ENCODE measurements at regions not wholly inside any gene's neighbourhood (a gene's known extent, or its start where the extent isn't known, plus 50 kb on each side); places are given as distances from the start of the nearest gene placed in this dataset.
A peak's percentile ranks its signal among the peaks of the same experiment; 100 is the strongest.

DNA sequence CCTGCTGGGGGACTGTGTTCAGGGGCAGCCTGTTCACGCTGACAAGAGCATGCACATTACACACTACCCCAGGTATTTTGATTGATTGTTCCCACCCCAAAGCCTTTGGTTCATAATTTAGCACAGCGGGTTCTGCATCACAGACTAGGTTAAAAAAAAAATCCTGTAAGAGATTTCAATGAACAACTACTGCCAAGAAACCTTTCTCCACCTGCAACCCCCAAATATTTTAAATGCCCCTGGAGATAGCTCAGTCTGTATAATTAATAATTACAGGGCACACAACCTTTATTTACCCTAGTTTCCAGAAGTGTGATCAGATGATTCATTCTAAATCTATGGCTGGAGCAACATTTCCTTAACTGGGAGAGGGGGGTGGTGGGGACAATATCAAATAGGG is 87.6 kb downstream of the NR2F2 start:
- Histone ChIP-seq H3K9ac (ENCODE audit: low read length) (no peak overlapping the region), H3K27ac (ENCODE audit: low read length) (no peak overlapping the region), H3K36me3 (replicated peaks; ENCODE audit: insufficient read depth, low read length) (no peaks in the 10 kb centered on the region), H3K79me2 (ENCODE audit: low read length) (no peaks in the 10 kb centered on the region), H3K4me1 (ENCODE audit: low read length) (peaks cover 16% of the 10 kb centered on the region), H3K9me2 (replicated peaks; ENCODE audit: insufficient read depth, low read length) (no peaks in the 10 kb centered on the region), H3K9me3 (replicated peaks; ENCODE audit: insufficient read depth, low read length) (no peaks in the 10 kb centered on the region), H3K27me3 (replicated peaks; ENCODE audit: insufficient read depth, low read length) (no peaks in the 10 kb centered on the region), H3F3A (ENCODE audit: insufficient read depth, low read length) (no peaks in the 10 kb centered on the region), H3K4me3 (ENCODE audit: low read length) (no peak overlapping the region), H3K4me2 (ENCODE audit: low read depth, low read length) (no peak overlapping the region), H2AFZ (ENCODE audit: low read length) (no peak overlapping the region), H4K20me1 (ENCODE audit: insufficient read depth, low read length) (no peaks in the 10 kb centered on the region)
- no peak for DNase-seq
- TF ChIP-seq, protein P1, sequence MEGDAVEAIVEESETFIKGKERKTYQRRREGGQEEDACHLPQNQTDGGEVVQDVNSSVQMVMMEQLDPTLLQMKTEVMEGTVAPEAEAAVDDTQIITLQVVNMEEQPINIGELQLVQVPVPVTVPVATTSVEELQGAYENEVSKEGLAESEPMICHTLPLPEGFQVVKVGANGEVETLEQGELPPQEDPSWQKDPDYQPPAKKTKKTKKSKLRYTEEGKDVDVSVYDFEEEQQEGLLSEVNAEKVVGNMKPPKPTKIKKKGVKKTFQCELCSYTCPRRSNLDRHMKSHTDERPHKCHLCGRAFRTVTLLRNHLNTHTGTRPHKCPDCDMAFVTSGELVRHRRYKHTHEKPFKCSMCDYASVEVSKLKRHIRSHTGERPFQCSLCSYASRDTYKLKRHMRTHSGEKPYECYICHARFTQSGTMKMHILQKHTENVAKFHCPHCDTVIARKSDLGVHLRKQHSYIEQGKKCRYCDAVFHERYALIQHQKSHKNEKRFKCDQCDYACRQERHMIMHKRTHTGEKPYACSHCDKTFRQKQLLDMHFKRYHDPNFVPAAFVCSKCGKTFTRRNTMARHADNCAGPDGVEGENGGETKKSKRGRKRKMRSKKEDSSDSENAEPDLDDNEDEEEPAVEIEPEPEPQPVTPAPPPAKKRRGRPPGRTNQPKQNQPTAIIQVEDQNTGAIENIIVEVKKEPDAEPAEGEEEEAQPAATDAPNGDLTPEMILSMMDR (IDR thresholded peaks at IDR 0.05; ENCODE audit: low read length), result no peak
- TF ChIP-seq EZH2 (optimal IDR thresholded peaks at IDR 0.05; ENCODE audit: low read depth, low read length) (no peak), EZH2phosphoT487 (IDR thresholded peaks at IDR 0.05; ENCODE audit: low read length) (no peak)

DNA sequence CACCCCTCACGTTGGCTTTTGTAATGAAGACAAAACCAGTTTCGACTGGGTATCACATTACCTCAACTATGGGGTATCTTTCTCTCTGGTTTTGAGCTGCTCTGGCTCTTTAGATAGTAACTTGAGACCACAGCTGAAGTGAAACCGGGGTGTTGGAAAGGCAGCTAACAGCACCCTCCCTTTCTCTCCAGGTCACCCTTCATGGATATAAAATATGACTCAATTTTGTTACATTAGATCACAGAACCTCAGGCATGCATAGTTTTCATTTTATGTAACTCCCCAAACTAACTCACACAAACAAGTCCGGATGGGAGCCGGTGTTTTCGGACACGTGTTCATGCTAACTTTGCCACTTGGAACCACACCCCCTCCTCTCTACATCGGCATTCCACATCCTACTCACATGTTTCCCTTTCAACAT is 90.7 kb downstream of the NR2F2 start:
- H3K9me3 ChIP-seq (replicated peaks; ENCODE audit: insufficient read depth, low read length), result no peaks in the 10 kb centered on the region
- no peaks in the 10 kb centered on the region for H3K36me3 ChIP-seq (replicated peaks; ENCODE audit: insufficient read depth, low read length)
- H3K9me2 ChIP-seq (replicated peaks; ENCODE audit: insufficient read depth, low read length), result no peaks in the 10 kb centered on the region
- no peaks in the 10 kb centered on the region for H3F3A ChIP-seq (ENCODE audit: insufficient read depth, low read length)
- H2AFZ ChIP-seq (ENCODE audit: low read length), result no peak overlapping the region
- H3K4me3 ChIP-seq (ENCODE audit: low read length), result no peak overlapping the region
- peak; percentile 79 for DNase-seq
- no peaks in the 10 kb centered on the region for H3K27me3 ChIP-seq (replicated peaks; ENCODE audit: insufficient read depth, low read length)
- H3K4me2 ChIP-seq (ENCODE audit: low read depth, low read length), result peak overlapping the region; percentile 47; the same call in 1 of the 2 replicates
- peaks cover 16% of the 10 kb centered on the region for H3K4me1 ChIP-seq (ENCODE audit: low read length)
- H3K9ac ChIP-seq (ENCODE audit: low read length), result no peak overlapping the region
- TF ChIP-seq EZH2 (optimal IDR thresholded peaks at IDR 0.05; ENCODE audit: low read depth, low read length) (no peak), EZH2phosphoT487 (IDR thresholded peaks at IDR 0.05; ENCODE audit: low read length) (no peak)
- TF ChIP-seq, protein P1 (IDR thresholded peaks at IDR 0.05; ENCODE audit: low read length), result no peak
- H4K20me1 ChIP-seq (ENCODE audit: insufficient read depth, low read length), result no peaks in the 10 kb centered on the region
- no peaks in the 10 kb centered on the region for H3K79me2 ChIP-seq (ENCODE audit: low read length)
- no peak overlapping the region for H3K27ac ChIP-seq (ENCODE audit: low read length)

DNA sequence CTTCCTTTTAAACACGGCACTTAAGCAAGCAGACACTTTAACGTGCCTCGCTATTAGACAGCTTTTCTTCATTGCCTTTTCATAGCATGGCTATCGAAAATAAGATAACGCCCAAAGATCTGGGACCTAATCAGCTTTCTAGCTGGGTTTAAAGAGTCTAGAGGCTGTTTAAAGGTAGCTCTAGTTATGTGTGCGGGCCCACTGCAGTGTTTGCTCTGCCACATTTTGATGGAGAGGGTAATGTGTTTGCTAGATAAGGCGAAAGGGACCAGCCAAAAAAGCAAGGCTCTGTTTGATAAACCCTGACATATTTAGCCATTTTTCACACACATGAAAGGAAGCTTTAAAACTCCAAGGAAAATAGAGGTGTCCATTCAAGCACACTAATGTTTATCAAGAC is 91.6 kb downstream of the NR2F2 start:
- no peak for DNase-seq
- Histone ChIP-seq H3K4me3 (ENCODE audit: low read length) (no peak overlapping the region), H3K9me2 (replicated peaks; ENCODE audit: insufficient read depth, low read length) (no peaks in the 10 kb centered on the region), H3F3A (ENCODE audit: insufficient read depth, low read length) (no peaks in the 10 kb centered on the region), H3K9ac (ENCODE audit: low read length) (no peak overlapping the region), H3K79me2 (ENCODE audit: low read length) (no peaks in the 10 kb centered on the region), H3K36me3 (replicated peaks; ENCODE audit: insufficient read depth, low read length) (no peaks in the 10 kb centered on the region), H3K27me3 (replicated peaks; ENCODE audit: insufficient read depth, low read length) (no peaks in the 10 kb centered on the region), H3K9me3 (replicated peaks; ENCODE audit: insufficient read depth, low read length) (no peaks in the 10 kb centered on the region), H3K27ac (ENCODE audit: low read length) (no peak overlapping the region), H4K20me1 (ENCODE audit: insufficient read depth, low read length) (no peaks in the 10 kb centered on the region), H3K4me1 (ENCODE audit: low read length) (peaks cover 16% of the 10 kb centered on the region), H2AFZ (ENCODE audit: low read length) (no peak overlapping the region), H3K4me2 (ENCODE audit: low read depth, low read length) (no peak overlapping the region)
- TF ChIP-seq, protein P1 (IDR thresholded peaks at IDR 0.05; ENCODE audit: low read length), result no peak
- TF ChIP-seq EZH2phosphoT487 (IDR thresholded peaks at IDR 0.05; ENCODE audit: low read length) (no peak), EZH2 (optimal IDR thresholded peaks at IDR 0.05; ENCODE audit: low read depth, low read length) (no peak)

Data from MM.1S (cell line).